Hepatocyte (in vitro differentiated cells): ENCODE measurements at regions not wholly inside any gene's neighbourhood (a gene's known extent, or its start where the extent isn't known, plus 50 kb on each side); places are given as distances from the start of the nearest gene placed in this dataset.

ENCODE experiments used
- DNase-seq: peaks from one replicate; pipeline ENCODE4 v3.0.0-alpha.2; 2016; ENCODE audit warnings: low spot score
- H2AFZ ChIP-seq: fragments of 200-600 bp; sonication (generic); 2 replicates; pipeline ENCODE4 v1.6.0; 2016; ENCODE audit warnings: antibody characterized with exemption, mild to moderate bottlenecking
- H3K27ac ChIP-seq: fragments of 200-600 bp; sonication (generic); 2 replicates; pipeline ENCODE4 v1.5.1; 2016; ENCODE audit warnings: mild to moderate bottlenecking
- H3K27me3 ChIP-seq: fragments of 200-600 bp; sonication (generic); 2 replicates; pipeline ENCODE4 v1.6.1; 2016
- H3K36me3 ChIP-seq: fragments of 200-600 bp; sonication (generic); replicated peaks from 2 replicates; pipeline ENCODE4 v1.5.1; 2016; ENCODE audit warnings: low read depth; ENCODE audit not compliant: insufficient read depth
- H3K4me1 ChIP-seq: fragments of 200-600 bp; sonication (generic); 2 replicates; pipeline ENCODE4 v1.5.1; 2016; ENCODE audit warnings: mild to moderate bottlenecking, moderate library complexity; ENCODE audit not compliant: insufficient read depth
- H3K4me2 ChIP-seq: fragments of 200-600 bp; sonication (generic); 2 replicates; pipeline ENCODE4 v1.6.0; 2016
- H3K4me3 ChIP-seq: fragments of 200-600 bp; sonication (generic); 2 replicates; pipeline ENCODE4 v1.5.1; 2016; ENCODE audit warnings: mild to moderate bottlenecking
- H3K79me2 ChIP-seq: fragments of 200-600 bp; sonication (generic); 2 replicates; pipeline ENCODE4 v1.6.0; 2017; ENCODE audit warnings: mild to moderate bottlenecking
- H3K9me2 ChIP-seq: fragments of 200-600 bp; sonication (generic); replicated peaks from 2 replicates; pipeline ENCODE4 v1.6.0; 2017; ENCODE audit warnings: mild to moderate bottlenecking; ENCODE audit not compliant: insufficient read depth
- H3K9me3 ChIP-seq: fragments of 200-600 bp; sonication (generic); 2 replicates; pipeline ENCODE4 v1.5.1; 2016; ENCODE audit warnings: low read depth, mild to moderate bottlenecking
- H4K20me1 ChIP-seq: fragments of 200-600 bp; sonication (generic); 2 replicates; pipeline ENCODE4 v1.6.0; 2016; ENCODE audit warnings: mild to moderate bottlenecking; ENCODE audit not compliant: insufficient read depth, poor library complexity, severe bottlenecking
- EZH2 ChIP-seq: fragments of 200-600 bp; sonication (generic); IDR thresholded peaks from 2 replicates; pipeline ENCODE4 v1.6.1; 2016; ENCODE audit warnings: antibody characterized with exemption, mild to moderate bottlenecking, borderline replicate concordance
- EZH2phosphoT487 ChIP-seq: fragments of 200-600 bp; sonication (generic); IDR thresholded peaks from one replicate; pipeline ENCODE4 v1.6.1; 2018; ENCODE audit warnings: antibody characterized with exemption, mild to moderate bottlenecking, low read depth, moderate library complexity; ENCODE audit not compliant: unreplicated experiment, severe bottlenecking
- WGBS: methylation state at CpG from one replicate; pipeline ENCODE4 v1.1.6; 2016; ENCODE audit warnings: low lambda C conversion rate; ENCODE audit errors: missing lambda C conversion rate; 5-methylcytosine and 5-hydroxymethylcytosine counted together
- TF ChIP-seq, protein P1 (sequence below): fragments of 200-600 bp; sonication (generic); IDR thresholded peaks from 2 replicates; pipeline ENCODE4 v1.5.1; 2016; ENCODE audit warnings: antibody characterized with exemption, mild to moderate bottlenecking; ENCODE audit not compliant: poor library complexity

DNA sequence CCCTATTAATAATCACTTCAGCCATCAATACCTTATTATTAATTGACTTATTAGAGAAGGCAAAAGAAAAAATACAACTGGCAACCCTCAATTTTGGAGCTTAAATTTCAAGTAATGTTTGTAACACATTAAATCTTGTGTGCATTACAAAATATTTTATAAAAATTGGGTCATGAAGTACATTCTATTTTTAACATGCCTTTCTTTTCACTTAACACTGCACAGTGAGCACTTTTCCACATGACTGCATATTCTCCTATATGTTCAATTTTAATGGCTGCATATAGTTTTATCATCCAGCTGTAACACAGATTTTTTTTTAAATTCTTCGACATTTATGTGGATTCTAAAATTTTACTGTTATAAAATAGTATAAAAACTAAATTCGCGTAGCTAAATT is 92.5 kb downstream of the SLC17A6 start:
- no peaks in the 10 kb centered on the region for H3K9me2 ChIP-seq
- H2AFZ ChIP-seq, result no peak overlapping the region
- TF ChIP-seq, protein P1, sequence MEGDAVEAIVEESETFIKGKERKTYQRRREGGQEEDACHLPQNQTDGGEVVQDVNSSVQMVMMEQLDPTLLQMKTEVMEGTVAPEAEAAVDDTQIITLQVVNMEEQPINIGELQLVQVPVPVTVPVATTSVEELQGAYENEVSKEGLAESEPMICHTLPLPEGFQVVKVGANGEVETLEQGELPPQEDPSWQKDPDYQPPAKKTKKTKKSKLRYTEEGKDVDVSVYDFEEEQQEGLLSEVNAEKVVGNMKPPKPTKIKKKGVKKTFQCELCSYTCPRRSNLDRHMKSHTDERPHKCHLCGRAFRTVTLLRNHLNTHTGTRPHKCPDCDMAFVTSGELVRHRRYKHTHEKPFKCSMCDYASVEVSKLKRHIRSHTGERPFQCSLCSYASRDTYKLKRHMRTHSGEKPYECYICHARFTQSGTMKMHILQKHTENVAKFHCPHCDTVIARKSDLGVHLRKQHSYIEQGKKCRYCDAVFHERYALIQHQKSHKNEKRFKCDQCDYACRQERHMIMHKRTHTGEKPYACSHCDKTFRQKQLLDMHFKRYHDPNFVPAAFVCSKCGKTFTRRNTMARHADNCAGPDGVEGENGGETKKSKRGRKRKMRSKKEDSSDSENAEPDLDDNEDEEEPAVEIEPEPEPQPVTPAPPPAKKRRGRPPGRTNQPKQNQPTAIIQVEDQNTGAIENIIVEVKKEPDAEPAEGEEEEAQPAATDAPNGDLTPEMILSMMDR, result no peak
- no peak for TF ChIP-seq EZH2
- no peak for TF ChIP-seq EZH2phosphoT487
- no peaks in the 10 kb centered on the region for H3K27me3 ChIP-seq
- H4K20me1 ChIP-seq, result no peaks in the 10 kb centered on the region
- H3K36me3 ChIP-seq, result no peaks in the 10 kb centered on the region
- DNase-seq, result no peak
- H3K9me3 ChIP-seq, result no peaks in the 10 kb centered on the region
- WGBS, result 94% methylated on average over 3 of the region's 3 CpGs
- H3K4me3 ChIP-seq, result no peak overlapping the region
- no peaks in the 10 kb centered on the region for H3K79me2 ChIP-seq
- H3K4me1 ChIP-seq, result no peaks in the 10 kb centered on the region
- H3K27ac ChIP-seq, result no peak overlapping the region
- H3K4me2 ChIP-seq, result no peak overlapping the region

DNA sequence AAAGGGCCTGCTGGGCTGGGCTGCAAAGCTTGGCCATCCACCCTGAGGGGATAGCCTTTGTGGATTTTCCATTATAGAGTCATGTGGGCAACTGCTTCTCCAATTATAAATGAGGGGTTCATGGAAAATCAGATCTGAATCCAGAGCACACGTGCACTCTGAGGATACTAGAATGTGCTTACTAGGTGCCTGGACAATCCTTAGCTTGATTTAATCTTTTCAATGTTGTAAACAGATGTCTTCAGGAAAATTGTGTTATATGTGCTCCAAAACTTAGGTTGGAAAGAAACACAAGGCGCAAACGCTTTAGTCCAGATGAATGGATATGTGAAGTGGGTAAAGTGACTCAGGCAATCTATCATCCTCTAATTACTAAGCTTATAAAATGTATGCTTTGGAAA is 92.0 kb downstream of the SLC17A6 start:
- no peak for TF ChIP-seq EZH2phosphoT487
- no peak for TF ChIP-seq EZH2
- TF ChIP-seq, protein P1, result no peak
- no peaks in the 10 kb centered on the region for H3K9me3 ChIP-seq
- no peaks in the 10 kb centered on the region for H3K36me3 ChIP-seq
- DNase-seq, result no peak
- H2AFZ ChIP-seq, result no peak overlapping the region
- no peak overlapping the region for H3K27ac ChIP-seq
- H3K4me3 ChIP-seq, result no peak overlapping the region
- no peaks in the 10 kb centered on the region for H3K79me2 ChIP-seq
- no peak overlapping the region for H3K4me2 ChIP-seq
- no peaks in the 10 kb centered on the region for H3K4me1 ChIP-seq
- H3K9me2 ChIP-seq, result no peaks in the 10 kb centered on the region
- H4K20me1 ChIP-seq, result no peaks in the 10 kb centered on the region
- no peaks in the 10 kb centered on the region for H3K27me3 ChIP-seq
- 83% methylated on average over 3 of the region's 3 CpGs for WGBS
